ENCODE measurements at regions not wholly inside any gene's neighbourhood (a gene's known extent, or its start where the extent isn't known, plus 50 kb on each side); places are given as distances from the start of the nearest gene placed in this dataset.
"Not testable (repeated sequence)": the region's sequence is repeated elsewhere in the genome, so short reads cannot be mapped to it uniquely, and the experiment has no call there.

DNA sequence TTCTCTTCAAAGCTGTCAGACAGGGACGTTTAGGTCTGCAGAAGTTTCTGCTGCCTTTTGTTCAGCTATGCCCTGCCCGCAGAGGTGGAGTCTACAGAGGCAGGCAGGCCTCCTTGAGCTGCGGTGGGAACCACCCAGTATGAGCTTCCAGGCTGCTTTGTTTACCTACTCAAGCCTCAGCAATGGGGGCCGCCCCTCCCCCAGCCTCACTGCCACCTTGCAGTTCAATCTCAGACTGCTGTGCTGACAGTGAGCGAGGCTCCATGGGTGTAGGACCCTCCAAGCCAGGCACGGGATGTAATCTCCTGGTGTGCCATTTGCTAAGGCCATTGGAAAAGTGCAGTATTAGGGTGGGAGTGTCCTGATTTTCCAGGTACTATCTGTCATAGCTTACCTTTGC is 153.5 kb upstream of the GMNC start:
- not testable (repeated sequence) for H4K91ac ChIP-seq (ENCODE audit: low read length); H3K4me2 ChIP-seq (ENCODE audit: low read length, poor library complexity, severe bottlenecking); H3K27ac ChIP-seq (ENCODE audit: low read length, poor library complexity, severe bottlenecking); H4K8ac ChIP-seq (ENCODE audit: low read length); H2BK12ac ChIP-seq (ENCODE audit: low read length in 2 of 2); H2AFZ ChIP-seq (ENCODE audit: low read depth, low read length); H3K23ac ChIP-seq (ENCODE audit: low read length in 2 of 2); H2BK5ac ChIP-seq (ENCODE audit: low read depth, low read length, poor library complexity, severe bottlenecking); DNase-seq; H3K36me3 ChIP-seq (ENCODE audit: control insufficient read depth in 1 of 2, insufficient read depth in 2 of 2, low read depth in 1 of 2, low read length in 2 of 2); H2AK5ac ChIP-seq (ENCODE audit: low read length, severe bottlenecking); H3K4me1 ChIP-seq (ENCODE audit: control insufficient read depth, insufficient read depth, low read depth, low read length); H3K14ac ChIP-seq (ENCODE audit: low read length in 2 of 2); H3K9ac ChIP-seq (ENCODE audit: low read length); H3K79me1 ChIP-seq (replicated peaks; ENCODE audit: low read length, poor library complexity, severe bottlenecking); H3K27me3 ChIP-seq (ENCODE audit: control insufficient read depth in 1 of 2, insufficient read depth in 1 of 2, low read length in 2 of 2); H2BK120ac ChIP-seq (ENCODE audit: low read depth, low read length); H3K18ac ChIP-seq (ENCODE audit: low read depth in 1 of 2, low read length in 2 of 2); H3K9me3 ChIP-seq (ENCODE audit: control insufficient read depth, low read length); H3K4ac ChIP-seq (ENCODE audit: low read depth in 1 of 2, low read length in 2 of 2); H2BK15ac ChIP-seq (ENCODE audit: low read depth, poor library complexity, severe bottlenecking); H3K4me3 ChIP-seq (ENCODE audit: insufficient read depth in 1 of 2, low read depth in 1 of 2, low read length in 2 of 2)
- WGBS = 83% methylated on average over 6 of the region's 6 CpGs

DNA sequence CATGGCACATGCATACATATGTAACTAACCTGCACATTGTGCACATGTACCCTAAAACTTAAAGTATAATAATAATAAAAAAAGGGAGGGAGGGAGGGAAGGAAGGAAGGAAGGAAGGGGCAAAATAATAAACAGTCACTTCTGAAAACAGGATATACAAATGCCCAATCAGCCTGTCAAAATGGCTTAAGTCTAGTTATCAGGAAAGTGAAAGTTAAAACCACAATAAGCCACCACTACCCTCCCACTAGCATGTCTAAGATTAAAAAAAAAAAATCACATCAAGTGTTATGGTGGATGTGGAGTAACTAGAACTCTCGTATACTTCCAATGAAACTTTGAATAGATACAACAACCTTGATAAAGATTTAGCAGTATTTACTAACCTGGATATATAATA is 145.6 kb upstream of the GMNC start:
- Histone ChIP-seq H2BK120ac (ENCODE audit: low read depth, low read length) (no peak overlapping the region), H3K79me1 (replicated peaks; ENCODE audit: low read length, poor library complexity, severe bottlenecking) (no peaks in the 10 kb centered on the region), H2BK12ac (ENCODE audit: low read length in 2 of 2) (no peak overlapping the region), H4K8ac (ENCODE audit: low read length) (no peak overlapping the region), H4K91ac (ENCODE audit: low read length) (no peak overlapping the region), H2BK15ac (ENCODE audit: low read depth, poor library complexity, severe bottlenecking) (no peak overlapping the region), H3K36me3 (ENCODE audit: control insufficient read depth in 1 of 2, insufficient read depth in 2 of 2, low read depth in 1 of 2, low read length in 2 of 2) (no peaks in the 10 kb centered on the region), H2BK5ac (ENCODE audit: low read depth, low read length, poor library complexity, severe bottlenecking) (no peak overlapping the region), H3K18ac (ENCODE audit: low read depth in 1 of 2, low read length in 2 of 2) (no peak overlapping the region), H3K4me2 (ENCODE audit: low read length, poor library complexity, severe bottlenecking) (no peak overlapping the region), H2AK5ac (ENCODE audit: low read length, severe bottlenecking) (no peak overlapping the region), H2AFZ (ENCODE audit: low read depth, low read length) (no peak overlapping the region), H3K4ac (ENCODE audit: low read depth in 1 of 2, low read length in 2 of 2) (no peak overlapping the region), H3K4me1 (ENCODE audit: control insufficient read depth, insufficient read depth, low read depth, low read length) (no peaks in the 10 kb centered on the region), H3K27ac (ENCODE audit: low read length, poor library complexity, severe bottlenecking) (no peak overlapping the region), H3K9ac (ENCODE audit: low read length) (no peak overlapping the region), H3K4me3 (ENCODE audit: insufficient read depth in 1 of 2, low read depth in 1 of 2, low read length in 2 of 2) (no peak overlapping the region), H3K23ac (ENCODE audit: low read length in 2 of 2) (no peak overlapping the region), H3K9me3 (ENCODE audit: control insufficient read depth, low read length) (no peaks in the 10 kb centered on the region), H3K27me3 (ENCODE audit: control insufficient read depth in 1 of 2, insufficient read depth in 1 of 2, low read length in 2 of 2) (no peaks in the 10 kb centered on the region), H3K14ac (ENCODE audit: low read length in 2 of 2) (no peak overlapping the region)
- no CpG with 5 or more reads among the region's 1 CpG for WGBS
- DNase-seq = no peak

DNA sequence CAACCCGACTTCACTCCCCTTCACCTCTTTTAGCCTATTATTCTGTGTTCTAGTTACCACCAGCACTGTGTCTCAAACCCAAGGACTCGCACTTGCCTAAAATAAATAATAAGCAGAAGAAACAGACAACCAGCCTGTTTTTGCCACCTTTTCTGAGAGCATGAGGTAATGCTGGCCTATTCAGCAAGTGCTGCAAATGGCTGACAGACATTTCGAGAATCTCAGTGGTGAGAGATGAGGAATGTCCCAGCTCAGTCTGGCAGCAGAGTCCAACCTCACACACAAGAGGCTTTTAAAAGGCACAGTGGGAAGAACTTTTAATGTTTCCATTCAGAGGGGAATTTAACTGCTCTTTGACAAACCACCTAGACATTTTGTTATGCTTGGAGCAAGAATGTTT is 143.3 kb upstream of the GMNC start:
- no peak overlapping the region for H4K91ac ChIP-seq (ENCODE audit: low read length)
- 86% methylated on average over 3 of the region's 3 CpGs for WGBS

DNA sequence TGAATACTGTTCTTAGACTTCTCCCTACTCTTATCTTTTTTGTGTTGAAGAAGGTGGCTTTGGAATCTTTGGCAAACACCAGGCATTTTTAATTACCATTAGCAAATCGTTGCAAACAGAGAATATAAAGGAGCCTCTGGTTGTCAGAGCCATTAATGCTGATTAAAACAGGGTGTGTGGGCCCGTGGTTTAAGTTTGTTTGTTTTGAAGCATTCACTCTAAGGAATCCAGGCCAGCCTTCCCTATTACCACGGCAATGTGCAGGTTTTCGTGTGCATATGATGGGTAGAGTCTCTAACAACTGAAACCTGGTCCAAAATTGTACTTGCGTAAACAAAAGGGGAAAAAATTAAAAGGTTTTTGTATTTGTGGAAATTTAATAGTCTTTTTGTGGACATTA is 141.2 kb upstream of the GMNC start:
- Histone ChIP-seq H3K9ac (ENCODE audit: low read length) (no peak overlapping the region), H2AFZ (ENCODE audit: low read depth, low read length) (no peak overlapping the region), H3K27me3 (ENCODE audit: control insufficient read depth in 1 of 2, insufficient read depth in 1 of 2, low read length in 2 of 2) (no peaks in the 10 kb centered on the region), H3K14ac (ENCODE audit: low read length in 2 of 2) (no peak overlapping the region), H2BK5ac (ENCODE audit: low read depth, low read length, poor library complexity, severe bottlenecking) (no peak overlapping the region), H3K79me1 (replicated peaks; ENCODE audit: low read length, poor library complexity, severe bottlenecking) (no peaks in the 10 kb centered on the region), H3K36me3 (ENCODE audit: control insufficient read depth in 1 of 2, insufficient read depth in 2 of 2, low read depth in 1 of 2, low read length in 2 of 2) (no peaks in the 10 kb centered on the region), H2BK15ac (ENCODE audit: low read depth, poor library complexity, severe bottlenecking) (no peak overlapping the region), H3K23ac (ENCODE audit: low read length in 2 of 2) (no peak overlapping the region), H3K18ac (ENCODE audit: low read depth in 1 of 2, low read length in 2 of 2) (no peak overlapping the region), H3K9me3 (ENCODE audit: control insufficient read depth, low read length) (no peaks in the 10 kb centered on the region), H3K4me1 (ENCODE audit: control insufficient read depth, insufficient read depth, low read depth, low read length) (no peaks in the 10 kb centered on the region), H2BK120ac (ENCODE audit: low read depth, low read length) (no peak overlapping the region), H2AK5ac (ENCODE audit: low read length, severe bottlenecking) (no peak overlapping the region), H3K4me2 (ENCODE audit: low read length, poor library complexity, severe bottlenecking) (no peak overlapping the region), H3K4ac (ENCODE audit: low read depth in 1 of 2, low read length in 2 of 2) (no peak overlapping the region), H3K27ac (ENCODE audit: low read length, poor library complexity, severe bottlenecking) (no peak overlapping the region), H2BK12ac (ENCODE audit: low read length in 2 of 2) (no peak overlapping the region), H4K8ac (ENCODE audit: low read length) (no peak overlapping the region), H4K91ac (ENCODE audit: low read length) (no peak overlapping the region), H3K4me3 (ENCODE audit: insufficient read depth in 1 of 2, low read depth in 1 of 2, low read length in 2 of 2) (no peak overlapping the region)
- no peak for DNase-seq
- WGBS = 54% methylated on average over 3 of the region's 5 CpGs

More for the DNA sequence above, 143.3 kb upstream of the GMNC start:
- no peak overlapping the region for H3K9ac ChIP-seq (ENCODE audit: low read length)
- no peak overlapping the region for H3K4me2 ChIP-seq (ENCODE audit: low read length, poor library complexity, severe bottlenecking)
- H3K4me1 ChIP-seq (ENCODE audit: control insufficient read depth, insufficient read depth, low read depth, low read length) = no peaks in the 10 kb centered on the region
- no peaks in the 10 kb centered on the region for H3K27me3 ChIP-seq (ENCODE audit: control insufficient read depth in 1 of 2, insufficient read depth in 1 of 2, low read length in 2 of 2)
- H3K36me3 ChIP-seq (ENCODE audit: control insufficient read depth in 1 of 2, insufficient read depth in 2 of 2, low read depth in 1 of 2, low read length in 2 of 2) = no peaks in the 10 kb centered on the region
- no peak overlapping the region for H2BK12ac ChIP-seq (ENCODE audit: low read length in 2 of 2)
- H3K79me1 ChIP-seq (replicated peaks; ENCODE audit: low read length, poor library complexity, severe bottlenecking) = no peaks in the 10 kb centered on the region
- H2AFZ ChIP-seq (ENCODE audit: low read depth, low read length) = no peak overlapping the region
- H3K27ac ChIP-seq (ENCODE audit: low read length, poor library complexity, severe bottlenecking) = no peak overlapping the region
- no peak overlapping the region for H3K4ac ChIP-seq (ENCODE audit: low read depth in 1 of 2, low read length in 2 of 2)
- no peak overlapping the region for H2AK5ac ChIP-seq (ENCODE audit: low read length, severe bottlenecking)
- H2BK120ac ChIP-seq (ENCODE audit: low read depth, low read length) = no peak overlapping the region
- no peak overlapping the region for H2BK5ac ChIP-seq (ENCODE audit: low read depth, low read length, poor library complexity, severe bottlenecking)
- no peak for DNase-seq
- H3K4me3 ChIP-seq (ENCODE audit: insufficient read depth in 1 of 2, low read depth in 1 of 2, low read length in 2 of 2) = no peak overlapping the region
- H3K9me3 ChIP-seq (ENCODE audit: control insufficient read depth, low read length) = no peaks in the 10 kb centered on the region
- H3K14ac ChIP-seq (ENCODE audit: low read length in 2 of 2) = no peak overlapping the region
- H3K18ac ChIP-seq (ENCODE audit: low read depth in 1 of 2, low read length in 2 of 2) = no peak overlapping the region
- H2BK15ac ChIP-seq (ENCODE audit: low read depth, poor library complexity, severe bottlenecking) = no peak overlapping the region
- no peak overlapping the region for H3K23ac ChIP-seq (ENCODE audit: low read length in 2 of 2)
- no peak overlapping the region for H4K8ac ChIP-seq (ENCODE audit: low read length)
